ENCODE measurements at regions not wholly inside any gene's neighbourhood (a gene's known extent, or its start where the extent isn't known, plus 50 kb on each side); places are given as distances from the start of the nearest gene placed in this dataset.

- TF ChIP-seq GATA2 (IDR thresholded peaks at IDR 0.05; ENCODE audit: low read depth, low read length) (no peak), GATA3 (IDR thresholded peaks at IDR 0.05; ENCODE audit: low read depth, low read length) (no peak)
Measured at GRCh38 chr4:127102361-127102760, 530.4 kb upstream of the INTU start.

Measured in SH-SY5Y (cell line).